Fibroblast of lung (primary cell): ENCODE measurements at regions not wholly inside any gene's neighbourhood (a gene's known extent, or its start where the extent isn't known, plus 50 kb on each side); places are given as distances from the start of the nearest gene placed in this dataset.

Experiments used
- EZH2 ChIP-seq: IDR thresholded peaks from 2 replicates; pipeline ENCODE4 v1.5.1; 2012; ENCODE audit warnings: low read length, control low read depth, mild to moderate bottlenecking; ENCODE audit errors: missing control alignments
- TF ChIP-seq, protein P1 (sequence below), 2 donors: IDR thresholded peaks in 1 of 2; conservative IDR thresholded peaks in 1 of 2; 1 replicate in 1 of 2; 2 replicates in 1 of 2; pipeline ENCODE4 v1.5.1; 2011 to 2012; ENCODE audit warnings: low read length in 2 of 2, control low read depth in 1 of 2, inconsistent platforms in 1 of 2, low read depth in 1 of 2, mild to moderate bottlenecking in 1 of 2

DNA sequence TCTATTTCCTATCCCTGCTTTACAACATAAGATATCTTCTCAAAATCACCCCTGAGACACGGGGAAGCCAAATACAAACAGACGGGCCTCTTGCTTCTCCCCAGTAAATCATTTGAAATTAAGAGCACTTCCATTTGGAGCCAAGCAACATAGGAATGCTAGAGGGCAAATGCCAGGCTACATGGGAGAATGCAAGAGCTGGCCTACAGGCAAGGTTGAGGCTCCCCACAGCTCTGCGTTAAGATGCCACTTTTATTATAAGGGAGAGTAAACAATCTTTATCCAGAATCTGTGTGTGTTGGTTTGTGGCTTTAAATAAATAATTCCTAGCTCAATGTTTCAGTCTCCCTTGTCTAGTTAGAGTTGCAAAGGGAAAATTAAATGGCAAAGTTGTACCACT, 305.1 kb upstream of the KCNH8 start:
- TF ChIP-seq, protein P1, sequence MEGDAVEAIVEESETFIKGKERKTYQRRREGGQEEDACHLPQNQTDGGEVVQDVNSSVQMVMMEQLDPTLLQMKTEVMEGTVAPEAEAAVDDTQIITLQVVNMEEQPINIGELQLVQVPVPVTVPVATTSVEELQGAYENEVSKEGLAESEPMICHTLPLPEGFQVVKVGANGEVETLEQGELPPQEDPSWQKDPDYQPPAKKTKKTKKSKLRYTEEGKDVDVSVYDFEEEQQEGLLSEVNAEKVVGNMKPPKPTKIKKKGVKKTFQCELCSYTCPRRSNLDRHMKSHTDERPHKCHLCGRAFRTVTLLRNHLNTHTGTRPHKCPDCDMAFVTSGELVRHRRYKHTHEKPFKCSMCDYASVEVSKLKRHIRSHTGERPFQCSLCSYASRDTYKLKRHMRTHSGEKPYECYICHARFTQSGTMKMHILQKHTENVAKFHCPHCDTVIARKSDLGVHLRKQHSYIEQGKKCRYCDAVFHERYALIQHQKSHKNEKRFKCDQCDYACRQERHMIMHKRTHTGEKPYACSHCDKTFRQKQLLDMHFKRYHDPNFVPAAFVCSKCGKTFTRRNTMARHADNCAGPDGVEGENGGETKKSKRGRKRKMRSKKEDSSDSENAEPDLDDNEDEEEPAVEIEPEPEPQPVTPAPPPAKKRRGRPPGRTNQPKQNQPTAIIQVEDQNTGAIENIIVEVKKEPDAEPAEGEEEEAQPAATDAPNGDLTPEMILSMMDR (conservative IDR thresholded peaks at IDR 0.05 in 1 of 2, IDR thresholded peaks at IDR 0.05 in 1 of 2; ENCODE audit: low read depth in 1 of 2, low read length in 2 of 2): no peak
- no peak for TF ChIP-seq EZH2
